H1 (cell line): ENCODE measurements at regions not wholly inside any gene's neighbourhood (a gene's known extent, or its start where the extent isn't known, plus 50 kb on each side); places are given as distances from the start of the nearest gene placed in this dataset.

Experiments
- CTCF ChIA-PET: fragments of 300-600 bp; sonication (Branson Sonifier 250); formaldehyde crosslinking; loops from one replicate; lab custom pipeline; 2021; ENCODE audit not compliant: partially characterized antibody; lab: Charles Lee
- POLR2A ChIA-PET: fragments of 300-600 bp; sonication (Branson Sonifier 250); formaldehyde crosslinking; loops from one replicate; lab custom pipeline; 2021; ENCODE audit warnings: inconsistent platforms; ENCODE audit not compliant: partially characterized antibody; lab: Charles Lee
- DNase-seq, 2 experiments: peaks; one replicate each; pipeline versions ENCODE4 v3.0.0 to v3.0.0-alpha.2; 2010 to 2022; ENCODE audit warnings: low spot score in 2 of 2, low read depth in 1 of 2, mixed read lengths in 1 of 2
- FAIRE-seq: peaks from 2 replicates; lab custom pipeline; 2011; peaks lifted over from hg19 to GRCh38; lab: Jason Lieb, UNC
- H2AFZ ChIP-seq: 2 replicates; pipeline ENCODE4 v1.8.1; 2012; ENCODE audit warnings: low read length, inconsistent platforms
- H2AK5ac ChIP-seq: 2 replicates; pipeline ENCODE4 v1.6.1; 2013; ENCODE audit warnings: low read depth, low read length
- H2BK120ac ChIP-seq: replicated peaks from 2 replicates; pipeline ENCODE3; 2013; ENCODE audit warnings: low read depth, low read length, inconsistent platforms
- H2BK12ac ChIP-seq: 2 replicates; pipeline ENCODE4 v1.6.1; 2013; ENCODE audit warnings: low read depth, low read length
- H2BK15ac ChIP-seq: 2 replicates; pipeline ENCODE4 v1.6.1; 2013; ENCODE audit warnings: low read length
- H2BK20ac ChIP-seq: 2 replicates; pipeline ENCODE4 v1.6.1; 2013; ENCODE audit warnings: low read length
- H2BK5ac ChIP-seq: 2 replicates; pipeline ENCODE4 v1.6.1; 2013; ENCODE audit warnings: low read depth, low read length
- H3K14ac ChIP-seq: 2 replicates; pipeline ENCODE4 v1.6.1; 2013; ENCODE audit warnings: inconsistent platforms; ENCODE audit not compliant: insufficient read length
- H3K18ac ChIP-seq: 2 replicates; pipeline ENCODE4 v1.6.1; 2013; ENCODE audit warnings: low read length; ENCODE audit errors: extremely low read depth
- H3K23ac ChIP-seq: 2 replicates; pipeline ENCODE4 v1.6.1; 2013; ENCODE audit warnings: inconsistent platforms; ENCODE audit not compliant: insufficient read length
- H3K23me2 ChIP-seq: 2 replicates; pipeline ENCODE4 v1.6.1; 2013; ENCODE audit warnings: low read depth, low read length
- H3K27ac ChIP-seq: 2 replicates; pipeline ENCODE4 v1.6.1; 2011; ENCODE audit warnings: low read depth, low read length, inconsistent platforms
- H3K27me3 ChIP-seq, 4 experiments: replicated peaks in 1 of 4; 1 replicate in 1 of 4; 2 replicates in 3 of 4; pipeline versions ENCODE4 v1.6.1 to v1.8.1; 2011 to 2013; ENCODE audit warnings: low read length in 3 of 4, mild to moderate bottlenecking in 3 of 4, inconsistent platforms in 2 of 4, mixed read lengths in 2 of 4, moderate library complexity in 1 of 4; ENCODE audit not compliant: control insufficient read depth in 3 of 4, insufficient read depth in 3 of 4; ENCODE audit errors: extremely low read depth in 1 of 4
- H3K36me3 ChIP-seq, 4 experiments: 2 replicates each; pipeline versions ENCODE4 v1.6.1 to v1.8.1; 2011 to 2013; ENCODE audit warnings: mild to moderate bottlenecking in 4 of 4, low read length in 3 of 4, moderate library complexity in 2 of 4, control low read depth in 1 of 4, inconsistent platforms in 1 of 4; ENCODE audit not compliant: insufficient read depth in 4 of 4, control insufficient read depth in 2 of 4
- H3K4ac ChIP-seq: replicated peaks from 2 replicates; pipeline ENCODE3; 2013; ENCODE audit warnings: low read length, low read depth, mixed read lengths, inconsistent platforms; ENCODE audit not compliant: insufficient read length
- H3K4me1 ChIP-seq, 4 experiments: replicated peaks in 1 of 4; 1 replicate in 1 of 4; 2 replicates in 3 of 4; pipeline versions ENCODE4 v1.6.1 to v1.8.1; 2011 to 2013; ENCODE audit warnings: low read length in 3 of 4, inconsistent platforms in 2 of 4, mixed read lengths in 1 of 4; ENCODE audit not compliant: insufficient read depth in 4 of 4, control insufficient read depth in 3 of 4
- H3K4me2 ChIP-seq, 2 experiments: 2 replicates each; pipeline versions ENCODE4 v1.6.1 to v1.8.1; 2011 to 2013; ENCODE audit warnings: low read depth in 2 of 2, low read length in 2 of 2, control low read depth in 1 of 2, inconsistent platforms in 1 of 2, mild to moderate bottlenecking in 1 of 2; ENCODE audit not compliant: insufficient read depth in 1 of 2
- H3K4me3 ChIP-seq, 4 experiments: fragments of 200-600, 300-600 bp in 1 of 4; sonication (generic), shearing (Covaris generic), sonication (Bioruptor Twin) in 1 of 4; 2 replicates each; pipeline versions ENCODE4 v1.5.1 to v1.8.1; 2011 to 2016; ENCODE audit warnings: low read length in 4 of 4, low read depth in 3 of 4, control low read depth in 2 of 4, inconsistent platforms in 2 of 4, mild to moderate bottlenecking in 2 of 4, mixed read lengths in 1 of 4, moderate library complexity in 1 of 4; ENCODE audit not compliant: insufficient read depth in 2 of 4; ENCODE audit errors: extremely low read depth in 1 of 4
- H3K56ac ChIP-seq: replicated peaks from 2 replicates; pipeline ENCODE3; 2013; ENCODE audit warnings: low read depth, mild to moderate bottlenecking, mixed read lengths, low read length, inconsistent platforms; ENCODE audit not compliant: insufficient read length
- H3K79me1 ChIP-seq: 2 replicates; pipeline ENCODE4 v1.6.1; 2013; ENCODE audit warnings: low read depth, low read length, control low read depth
- H3K79me2 ChIP-seq, 2 experiments: 2 replicates each; pipeline versions ENCODE4 v1.6.1 to v1.8.1; 2012 to 2013; ENCODE audit warnings: low read length in 2 of 2, mild to moderate bottlenecking in 2 of 2, inconsistent platforms in 1 of 2; ENCODE audit not compliant: insufficient read depth in 2 of 2, control insufficient read depth in 1 of 2
- H3K9ac ChIP-seq, 4 experiments: replicated peaks in 1 of 4; 1 replicate in 1 of 4; 2 replicates in 3 of 4; pipeline versions ENCODE4 v1.6.1 to v1.8.1; 2011 to 2013; ENCODE audit warnings: low read depth in 3 of 4, low read length in 3 of 4, control low read depth in 2 of 4, mild to moderate bottlenecking in 2 of 4, moderate library complexity in 2 of 4, inconsistent platforms in 1 of 4; ENCODE audit errors: extremely low read depth in 1 of 4
- H3K9me3 ChIP-seq, 2 experiments: 2 replicates each; pipeline versions ENCODE4 v1.6.1 to v1.8.1; 2012 to 2013; ENCODE audit warnings: mild to moderate bottlenecking in 2 of 2, moderate library complexity in 2 of 2, control low read depth in 1 of 2, inconsistent platforms in 1 of 2, low read depth in 1 of 2, low read length in 1 of 2, mixed read lengths in 1 of 2; ENCODE audit not compliant: insufficient read depth in 2 of 2
- H4K20me1 ChIP-seq, 2 experiments: replicated peaks in 1 of 2; 2 replicates each; pipeline versions ENCODE3 to v1.8.1; 2011 to 2013; ENCODE audit warnings: inconsistent platforms in 2 of 2, low read length in 2 of 2, mild to moderate bottlenecking in 1 of 2; ENCODE audit not compliant: insufficient read depth in 2 of 2, control insufficient read depth in 1 of 2
- H4K5ac ChIP-seq: 2 replicates; pipeline ENCODE4 v1.6.1; 2013; ENCODE audit warnings: low read length, low read depth, mixed read lengths, inconsistent platforms; ENCODE audit not compliant: insufficient read length
- H4K8ac ChIP-seq: 2 replicates; pipeline ENCODE4 v1.8.0; 2013; ENCODE audit warnings: mild to moderate bottlenecking, moderate library complexity, low read length, inconsistent platforms; ENCODE audit not compliant: insufficient read depth; ENCODE audit errors: extremely low read depth
- H4K91ac ChIP-seq: replicated peaks from 2 replicates; pipeline ENCODE3; 2013; ENCODE audit warnings: low read length, mixed read lengths, inconsistent platforms; ENCODE audit not compliant: insufficient read length
- BCL11A ChIP-seq, 2 experiments: IDR thresholded peaks; one replicate each; pipeline ENCODE4 v1.6.1; 2011; ENCODE audit warnings: low read depth in 2 of 2, low read length in 2 of 2, mild to moderate bottlenecking in 2 of 2
- CBX8 ChIP-seq: fragments of 300-800, 300-1000 bp; sonication (generic); IDR thresholded peaks from 2 replicates; pipeline ENCODE4 v1.7.1; 2016; ENCODE audit warnings: low read depth, low read length, borderline replicate concordance
- E2F6 ChIP-seq: IDR thresholded peaks from 2 replicates; pipeline ENCODE4 v1.6.1; 2012; ENCODE audit warnings: inconsistent platforms
- EP300 ChIP-seq, 2 experiments: IDR thresholded peaks; 1 replicate in 1 of 2; 2 replicates in 1 of 2; pipeline ENCODE4 v1.6.1; 2011 to 2012; ENCODE audit warnings: low read depth in 2 of 2, low read length in 2 of 2, mild to moderate bottlenecking in 2 of 2, borderline replicate concordance in 1 of 2, inconsistent platforms in 1 of 2, moderate library complexity in 1 of 2
- FOSL1 ChIP-seq: IDR thresholded peaks from 2 replicates; pipeline ENCODE4 v1.6.1; 2011; ENCODE audit warnings: mild to moderate bottlenecking, low read depth, low read length, moderate library complexity; ENCODE audit not compliant: insufficient read depth
- GABPA ChIP-seq: IDR thresholded peaks from 2 replicates; pipeline ENCODE4 v1.6.1; 2011; ENCODE audit warnings: mild to moderate bottlenecking, low read length, moderate library complexity, borderline replicate concordance; ENCODE audit not compliant: insufficient read depth
- MAFK ChIP-seq: IDR thresholded peaks from 2 replicates; pipeline ENCODE4 v1.6.1; 2012; ENCODE audit warnings: low read depth, mild to moderate bottlenecking, improper control_type of control experiment, low read length
- NRF1 ChIP-seq: IDR thresholded peaks from 2 replicates; pipeline ENCODE4 v1.6.1; 2011; ENCODE audit warnings: mild to moderate bottlenecking, low read depth, low read length, improper control_type of control experiment
- PHF8 ChIP-seq: fragments of 200-600 bp; sonication (generic); conservative IDR thresholded peaks from 2 replicates; pipeline ENCODE4 v1.7.1; 2012; ENCODE audit warnings: low read depth, mild to moderate bottlenecking, inconsistent platforms, low read length, moderate library complexity
- POLR2AphosphoS5 ChIP-seq: IDR thresholded peaks from 2 replicates; pipeline ENCODE4 v1.6.1; 2011; ENCODE audit warnings: low read depth, low read length
- SP2 ChIP-seq: IDR thresholded peaks from 2 replicates; pipeline ENCODE4 v1.6.1; 2012; ENCODE audit warnings: mild to moderate bottlenecking, low read length, inconsistent platforms
- SRF ChIP-seq: IDR thresholded peaks from 2 replicates; pipeline ENCODE4 v1.6.1; 2011; ENCODE audit warnings: mild to moderate bottlenecking, low read depth, low read length, moderate library complexity
- USF2 ChIP-seq: IDR thresholded peaks from 2 replicates; pipeline ENCODE4 v1.6.1; 2011; ENCODE audit warnings: low read length, improper control_type of control experiment
- WGBS, 2 experiments: shearing (Covaris generic) in 1 of 2; methylation state at CpG; one replicate each; pipeline versions ENCODE4 v1.1.6 to v1.1.7; 2013 to 2015; ENCODE audit warnings: low lambda C conversion rate in 2 of 2, mixed read lengths in 2 of 2, inconsistent platforms in 1 of 2, low coverage in 1 of 2, missing lambda C conversion rate in 1 of 2; ENCODE audit not compliant: insufficient replicate concordance in 2 of 2, insufficient coverage in 1 of 2, insufficient read length in 1 of 2; ENCODE audit errors: extremely low coverage in 1 of 2, missing lambda C conversion rate in 1 of 2; 5-methylcytosine and 5-hydroxymethylcytosine counted together

GRCh38 chr10:10617686-10618085 is 400.0 kb upstream of the CELF2 start:
- no peak overlapping the region for H3K23ac ChIP-seq
- H3K4me3 ChIP-seq = no peak overlapping the region
- H3K36me3 ChIP-seq = no peaks in the 10 kb centered on the region
- H4K91ac ChIP-seq = no peak overlapping the region
- no peak overlapping the region for H2AFZ ChIP-seq
- ChIA-PET CTCF (interaction anchor here (0.6 kb wide), 1 partner anchor 175 kb away, joined by 3 read pairs; no protein-coding TSS in a partner anchor), POLR2A (no interaction called here)
- H2BK15ac ChIP-seq = no peak overlapping the region
- no peak overlapping the region for H2BK5ac ChIP-seq
- H3K56ac ChIP-seq = no peak overlapping the region
- no peak overlapping the region for H2AK5ac ChIP-seq
- 91% methylated on average over 2 of the region's 2 CpGs; no CpG with 5 or more reads in 1 of the 2 experiments for WGBS, 2 experiments
- no peaks in the 10 kb centered on the region for H3K27me3 ChIP-seq
- no peak overlapping the region for H4K5ac ChIP-seq
- no peak for DNase-seq
- H3K4me1 ChIP-seq = no peaks in the 10 kb centered on the region
- no peak overlapping the region for H3K9ac ChIP-seq
- no peak overlapping the region for H4K8ac ChIP-seq
- H2BK20ac ChIP-seq = no peak overlapping the region
- H2BK120ac ChIP-seq = no peak overlapping the region
- H3K18ac ChIP-seq = no peak overlapping the region
- no peaks in the 10 kb centered on the region; the same call in 1 of the 2 replicates for H3K23me2 ChIP-seq
- no peaks in the 10 kb centered on the region for H4K20me1 ChIP-seq
- H3K14ac ChIP-seq = no peak overlapping the region
- no peaks in the 10 kb centered on the region for H3K9me3 ChIP-seq
- no peak overlapping the region for H3K4me2 ChIP-seq
- FAIRE-seq = no peak
- H3K4ac ChIP-seq = no peak overlapping the region
- H3K79me2 ChIP-seq = no peaks in the 10 kb centered on the region
- no peaks in the 10 kb centered on the region for H3K79me1 ChIP-seq
- no peak overlapping the region for H3K27ac ChIP-seq
- H2BK12ac ChIP-seq = no peak overlapping the region
- TF ChIP-seq PHF8 (no peak), USF2 (no peak), NRF1 (no peak), GABPA (no peak), CBX8 (no peak), SP2 (no peak), SRF (no peak), EP300 (IDR thresholded peaks at IDR 0.05; ENCODE audit: borderline replicate concordance in 1 of 2, low read depth in 2 of 2, low read length in 2 of 2) (no peak), FOSL1 (no peak), POLR2AphosphoS5 (no peak), E2F6 (no peak), MAFK (no peak), BCL11A (IDR thresholded peaks at IDR 0.05; ENCODE audit: low read depth in 2 of 2, low read length in 2 of 2) (no peak)
